ENCODE measurements at regions not wholly inside any gene's neighbourhood (a gene's known extent, or its start where the extent isn't known, plus 50 kb on each side); places are given as distances from the start of the nearest gene placed in this dataset.

GRCh38 chr14:34098045-34098984 lies 147.4 kb upstream of the EGLN3 start (continued):
- TF ChIP-seq HBP1 (CRISPR knock-in tag; IDR thresholded peaks at IDR 0.05; ENCODE audit: low read depth): no peak
- no peak for TF ChIP-seq ZBTB1 (CRISPR knock-in tag; IDR thresholded peaks at IDR 0.05; ENCODE audit: borderline replicate concordance)
- TF ChIP-seq KDM3A (CRISPR knock-in tag; IDR thresholded peaks at IDR 0.05; ENCODE audit: low read depth): no peak
- no peak for TF ChIP-seq STAT6 (CRISPR knock-in tag; IDR thresholded peaks at IDR 0.05; ENCODE audit: borderline replicate concordance)
- TF ChIP-seq SMAD3 (CRISPR knock-in tag; IDR thresholded peaks at IDR 0.05): 0 out of 2 replicates have a peak, but pooled peaks have one; percentile 55
- no peak for TF ChIP-seq ZNF552 (CRISPR knock-in tag; IDR thresholded peaks at IDR 0.05; ENCODE audit: borderline replicate concordance)
- TF ChIP-seq ZNF354B (CRISPR knock-in tag; IDR thresholded peaks at IDR 0.05): 0 out of 2 replicates have a peak, but pooled peaks have one; percentile 33
- no peak; the same call in 1 of the 2 replicates for TF ChIP-seq NR2C2 (CRISPR knock-in tag; IDR thresholded peaks at IDR 0.05; ENCODE audit: borderline replicate concordance)
- no peak for TF ChIP-seq ISL2 (CRISPR knock-in tag; IDR thresholded peaks at IDR 0.05)
- no peak for TF ChIP-seq SRSF1 (optimal IDR thresholded peaks at IDR 0.05; ENCODE audit: low read depth, low read length)
- 0 out of 2 replicates have a peak, but pooled peaks have one; percentile 58 for TF ChIP-seq SMAD1 (CRISPR knock-in tag; IDR thresholded peaks at IDR 0.05; ENCODE audit: borderline replicate concordance, low read depth)
- TF ChIP-seq FOXC1 (CRISPR knock-in tag; IDR thresholded peaks at IDR 0.05; ENCODE audit: borderline replicate concordance): 0 out of 2 replicates have a peak, but pooled peaks have one; percentile 12
- no peak for TF ChIP-seq ZNF275 (CRISPR knock-in tag; IDR thresholded peaks at IDR 0.05; ENCODE audit: borderline replicate concordance)
- TF ChIP-seq MYNN (CRISPR knock-in tag; IDR thresholded peaks at IDR 0.05; ENCODE audit: low read depth): no peak
- TF ChIP-seq YEATS2 (CRISPR knock-in tag; IDR thresholded peaks at IDR 0.05; ENCODE audit: borderline replicate concordance): 0 out of 2 replicates have a peak, but pooled peaks have one; percentile 51
- no peak for TF ChIP-seq MEF2D (CRISPR knock-in tag; IDR thresholded peaks at IDR 0.05)
- no peak for TF ChIP-seq NONO (IDR thresholded peaks at IDR 0.05)
- TF ChIP-seq NONO (CRISPR knock-in tag; conservative IDR thresholded peaks at IDR 0.05): no peak
- 0 out of 2 replicates have a peak, but pooled peaks have one; percentile 33 for TF ChIP-seq ERF (CRISPR knock-in tag; IDR thresholded peaks at IDR 0.05)
- no peak for TF ChIP-seq ZNF101 (CRISPR knock-in tag; IDR thresholded peaks at IDR 0.05; ENCODE audit: borderline replicate concordance, low read depth)
- no peak for TF ChIP-seq ZNF296 (CRISPR knock-in tag; conservative IDR thresholded peaks at IDR 0.05)
- no peak for TF ChIP-seq ONECUT2 (CRISPR knock-in tag; IDR thresholded peaks at IDR 0.05)
- TF ChIP-seq RFXANK (CRISPR knock-in tag; IDR thresholded peaks at IDR 0.05): no peak
- TF ChIP-seq ZNF329 (CRISPR knock-in tag; IDR thresholded peaks at IDR 0.05; ENCODE audit: low read depth): no peak
- TF ChIP-seq ISX (CRISPR knock-in tag; conservative IDR thresholded peaks at IDR 0.05): no peak
- no peak for TF ChIP-seq DNMT3B (CRISPR knock-in tag; conservative IDR thresholded peaks at IDR 0.05)

Data from HepG2 (cell line).